Right lobe of liver (tissue), 6 donors: ENCODE measurements at regions not wholly inside any gene's neighbourhood (a gene's known extent, or its start where the extent isn't known, plus 50 kb on each side); places are given as distances from the start of the nearest gene placed in this dataset.

Experiments used
- ATAC-seq, 4 donors: fragments of 200-7000 bp; cut with Tn5 transposase; one replicate each; pipeline ENCODE4 v1.9.1; 2020; ENCODE audit warnings: mild to moderate bottlenecking in 4 of 4, moderate library complexity in 4 of 4
- DNase-seq, 3 donors: peaks; one replicate each; pipeline ENCODE4 v3.0.0-alpha.2; 2020
- H3K27ac ChIP-seq, 3 donors: fragments of 200-600 bp; one replicate each; pipeline ENCODE4 v1.8.0; 2022
- H3K27me3 ChIP-seq, 2 donors: fragments of 200-600 bp; one replicate each; pipeline ENCODE4 v1.8.0; 2022
- H3K36me3 ChIP-seq, 4 donors: fragments of 200-600 bp; sonication (generic) in 1 of 4; one replicate each; pipeline versions ENCODE4 v1.5.1 to v1.8.0; 2017 to 2022; ENCODE audit warnings: control low read depth in 1 of 4
- H3K4me1 ChIP-seq, 4 donors: fragments of 200-600 bp; sonication (generic) in 1 of 4; one replicate each; pipeline versions ENCODE4 v1.5.1 to v1.8.0; 2017 to 2022; ENCODE audit warnings: control low read depth in 1 of 4
- H3K4me3 ChIP-seq, 3 donors: fragments of 200-600 bp; one replicate each; pipeline ENCODE4 v1.8.0; 2022
- H3K9me3 ChIP-seq, 4 donors: fragments of 200-600 bp; sonication (generic) in 1 of 4; one replicate each; pipeline versions ENCODE4 v1.5.1 to v1.8.0; 2017 to 2022; ENCODE audit warnings: control low read depth in 1 of 4
- POLR2A ChIP-seq: fragments of 450-650 bp; IDR thresholded peaks from one replicate; pipeline ENCODE4 v1.6.1; 2017; ENCODE audit warnings: antibody characterized with exemption, mild to moderate bottlenecking
- WGBS: methylation state at CpG from one replicate; pipeline ENCODE4 v1.1.6; 2018; ENCODE audit warnings: low coverage, low lambda C conversion rate; ENCODE audit not compliant: insufficient coverage; ENCODE audit errors: missing lambda C conversion rate; 5-methylcytosine and 5-hydroxymethylcytosine counted together
- intact Hi-C, 2 donors: fragments of 100-400 bp; cut with DNase I; formaldehyde crosslinking; loops; one replicate each; pipeline versions ENCODE4 v1.11.2 to v1.14.1; 2022
- TF ChIP-seq, protein P1 (sequence below), 4 donors: fragments of 200-600 bp in 3 of 4; fragments of 450-650 bp in 1 of 4; IDR thresholded peaks; one replicate each; pipeline versions ENCODE4 v1.5.1 to v1.8.0; 2016 to 2022; ENCODE audit warnings: antibody characterized with exemption in 4 of 4, mild to moderate bottlenecking in 2 of 4
- donor health status: DM: no; HTN: yes; CAD: no.
- donor health status: DM: no; HTN: no; CAD: no.
- donor health status: DM: no; HTN: no; CAD: no.
- donor health status: DM: no; HTN: yes; CAD: no.
- donor health status: DM: no; HTN: yes; CAD: no.

DNA sequence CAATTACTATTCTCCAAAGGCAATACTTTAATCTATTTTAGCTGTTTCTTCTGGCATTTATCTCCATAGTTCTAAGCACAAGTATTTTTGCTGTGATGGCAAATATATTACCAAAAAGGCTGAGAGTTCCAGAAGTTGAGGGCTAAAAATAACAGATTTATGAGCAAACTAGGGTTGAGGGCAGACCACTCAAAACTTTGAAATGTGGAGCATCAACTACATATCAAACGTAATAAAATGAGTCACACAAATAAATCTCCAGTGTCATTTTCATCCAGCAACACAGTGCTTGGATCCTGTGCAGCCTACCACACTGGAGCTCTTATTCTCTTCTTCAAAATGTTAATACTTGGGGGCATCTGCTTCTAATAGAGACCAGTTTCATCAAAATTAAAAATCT lies 163.9 kb downstream of the HS3ST1 start:
- intact Hi-C loops = no loop called here
- Histone ChIP-seq H3K36me3 (no peaks in the 10 kb centered on the region), H3K4me1 (no peaks in the 10 kb centered on the region), H3K27ac (no peak overlapping the region), H3K9me3 (no peaks in the 10 kb centered on the region), H3K4me3 (no peak overlapping the region), H3K27me3 (no peaks in the 10 kb centered on the region)
- DNase-seq = no peak
- 33% methylated on average over 1 of the region's 1 CpG for WGBS
- no peak for ATAC-seq
- TF ChIP-seq, protein P1, sequence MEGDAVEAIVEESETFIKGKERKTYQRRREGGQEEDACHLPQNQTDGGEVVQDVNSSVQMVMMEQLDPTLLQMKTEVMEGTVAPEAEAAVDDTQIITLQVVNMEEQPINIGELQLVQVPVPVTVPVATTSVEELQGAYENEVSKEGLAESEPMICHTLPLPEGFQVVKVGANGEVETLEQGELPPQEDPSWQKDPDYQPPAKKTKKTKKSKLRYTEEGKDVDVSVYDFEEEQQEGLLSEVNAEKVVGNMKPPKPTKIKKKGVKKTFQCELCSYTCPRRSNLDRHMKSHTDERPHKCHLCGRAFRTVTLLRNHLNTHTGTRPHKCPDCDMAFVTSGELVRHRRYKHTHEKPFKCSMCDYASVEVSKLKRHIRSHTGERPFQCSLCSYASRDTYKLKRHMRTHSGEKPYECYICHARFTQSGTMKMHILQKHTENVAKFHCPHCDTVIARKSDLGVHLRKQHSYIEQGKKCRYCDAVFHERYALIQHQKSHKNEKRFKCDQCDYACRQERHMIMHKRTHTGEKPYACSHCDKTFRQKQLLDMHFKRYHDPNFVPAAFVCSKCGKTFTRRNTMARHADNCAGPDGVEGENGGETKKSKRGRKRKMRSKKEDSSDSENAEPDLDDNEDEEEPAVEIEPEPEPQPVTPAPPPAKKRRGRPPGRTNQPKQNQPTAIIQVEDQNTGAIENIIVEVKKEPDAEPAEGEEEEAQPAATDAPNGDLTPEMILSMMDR (IDR thresholded peaks at IDR 0.05) = no peak
- TF ChIP-seq POLR2A = no peak

DNA sequence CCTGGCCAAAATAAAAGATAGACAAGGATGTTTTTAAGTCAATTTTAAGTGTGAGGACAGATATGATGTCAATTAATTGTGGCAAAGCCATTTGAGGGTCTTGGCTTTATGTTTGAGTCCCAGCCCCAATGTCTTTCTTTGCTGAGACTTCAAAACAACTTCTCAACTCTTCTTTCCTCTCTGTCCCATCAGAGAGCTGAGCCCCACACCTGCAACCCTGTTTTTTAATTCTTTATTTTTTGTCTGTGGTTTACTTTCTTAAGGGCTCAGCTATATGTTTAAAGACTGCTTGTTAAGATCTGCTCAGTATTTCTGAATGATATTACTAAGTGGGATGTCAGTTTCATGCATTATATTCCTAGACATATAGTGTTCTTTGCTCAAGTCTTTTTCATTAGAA lies 164.3 kb downstream of the HS3ST1 start:
- Histone ChIP-seq H3K27me3 (no peaks in the 10 kb centered on the region), H3K4me3 (no peak overlapping the region), H3K9me3 (no peaks in the 10 kb centered on the region), H3K36me3 (no peaks in the 10 kb centered on the region), H3K27ac (no peak overlapping the region), H3K4me1 (no peaks in the 10 kb centered on the region)
- ATAC-seq (no peak), DNase-seq (no peak)
- TF ChIP-seq POLR2A = no peak
- intact Hi-C loops = no loop called here

DNA sequence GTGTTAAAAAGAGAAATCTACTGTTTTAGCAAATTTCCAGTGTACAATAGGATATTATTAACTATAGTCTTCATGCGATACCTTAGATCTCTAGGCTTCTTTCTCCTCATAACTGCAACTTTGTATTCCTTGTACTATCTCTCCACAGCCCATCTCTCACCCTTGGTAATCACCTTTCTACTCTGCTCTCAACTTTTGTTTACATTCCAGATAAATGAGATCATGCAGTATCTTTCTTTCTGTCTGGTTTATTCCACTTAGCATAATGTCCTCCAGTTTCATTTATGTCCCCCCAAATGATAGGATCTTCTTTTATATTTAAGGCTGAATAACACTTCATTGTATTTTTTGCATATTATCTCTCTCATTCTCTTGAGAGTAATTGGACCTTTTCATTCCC lies 165.5 kb downstream of the HS3ST1 start:
- intact Hi-C loops = no loop called here
- ATAC-seq (no peak), DNase-seq (no peak)
- Histone ChIP-seq H3K4me1 (no peaks in the 10 kb centered on the region), H3K36me3 (no peaks in the 10 kb centered on the region), H3K27ac (no peak overlapping the region), H3K4me3 (no peak overlapping the region), H3K9me3 (no peaks in the 10 kb centered on the region), H3K27me3 (no peaks in the 10 kb centered on the region)
- 61% methylated on average over 1 of the region's 1 CpG for WGBS
- no peak for TF ChIP-seq POLR2A
- TF ChIP-seq, protein P1 (IDR thresholded peaks at IDR 0.05) = no peak

DNA sequence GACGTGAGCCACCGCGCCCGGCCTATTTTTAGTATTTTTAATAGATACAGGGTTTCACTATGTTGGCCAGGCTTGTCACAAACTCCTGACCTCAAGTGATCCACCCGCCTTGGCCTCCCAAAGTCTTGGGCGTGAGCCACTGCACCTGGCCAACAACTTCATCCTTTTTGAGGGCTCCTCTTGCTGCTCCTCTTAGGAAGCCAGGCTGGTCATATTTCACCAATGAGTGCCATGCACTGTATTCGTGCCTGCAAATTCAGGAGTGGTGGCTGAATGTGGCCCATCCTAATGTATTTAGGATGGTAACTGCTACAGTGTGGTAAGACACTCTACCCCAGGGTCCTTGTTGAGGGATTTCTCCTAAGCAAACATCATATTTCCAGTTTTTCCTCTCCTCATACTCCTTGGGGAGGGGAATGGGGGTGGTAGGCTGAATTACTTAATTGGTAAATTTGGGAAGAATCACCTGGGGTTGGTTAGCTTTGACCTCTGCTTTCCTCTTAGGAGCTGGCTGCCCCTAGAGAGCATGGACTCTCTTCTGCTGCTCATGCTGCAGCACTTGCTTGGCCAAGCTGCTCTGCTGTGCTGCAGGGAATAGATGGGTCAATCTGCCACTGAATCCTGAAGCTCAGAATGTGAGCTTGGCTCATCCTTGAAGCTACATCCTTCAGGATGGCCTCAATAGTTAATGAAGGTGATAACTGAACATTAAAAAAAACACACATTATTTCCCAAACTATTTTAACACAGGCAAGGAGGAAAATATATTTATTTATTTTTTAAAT lies 167.4 kb downstream of the HS3ST1 start:
- no peaks in the 10 kb centered on the region for H3K9me3 ChIP-seq
- TF ChIP-seq POLR2A = no peak
- TF ChIP-seq, protein P1 (IDR thresholded peaks at IDR 0.05) = no peak
- no peak overlapping the region for H3K4me3 ChIP-seq
- no peak for DNase-seq
- 63% methylated on average over 3 of the region's 7 CpGs for WGBS
- no peaks in the 10 kb centered on the region for H3K4me1 ChIP-seq
- intact Hi-C loops = no loop called here
- H3K27me3 ChIP-seq = no peaks in the 10 kb centered on the region
- no peaks in the 10 kb centered on the region for H3K36me3 ChIP-seq
- no peak overlapping the region for H3K27ac ChIP-seq
- no peak for ATAC-seq

DNA sequence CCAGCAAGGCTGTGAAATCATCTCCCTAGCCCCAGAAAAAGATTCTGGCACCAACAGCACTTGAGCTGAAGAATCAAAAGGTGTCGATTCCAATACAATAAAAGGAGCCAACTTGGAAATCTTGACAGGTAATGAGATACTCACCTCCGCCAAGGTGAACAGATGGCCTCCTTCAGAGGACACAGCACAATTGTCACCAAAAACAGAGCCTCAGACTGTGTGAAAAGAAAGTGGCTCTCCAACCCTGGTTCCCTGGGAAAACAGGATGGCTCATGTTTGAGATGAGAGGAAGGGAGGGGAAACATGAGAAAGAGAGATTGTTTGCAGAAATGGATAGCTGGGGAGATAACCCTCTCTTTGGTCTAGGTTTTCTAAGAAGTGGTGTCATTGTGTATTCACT lies 168.9 kb downstream of the HS3ST1 start:
- no peak overlapping the region for H3K27ac ChIP-seq
- no peak overlapping the region for H3K4me3 ChIP-seq
- TF ChIP-seq, protein P1 (IDR thresholded peaks at IDR 0.05) = no peak
- TF ChIP-seq POLR2A = no peak
- no peaks in the 10 kb centered on the region for H3K36me3 ChIP-seq
- H3K27me3 ChIP-seq = no peaks in the 10 kb centered on the region
- H3K4me1 ChIP-seq = no peaks in the 10 kb centered on the region
- 40% methylated on average over 2 of the region's 2 CpGs for WGBS
- H3K9me3 ChIP-seq = no peaks in the 10 kb centered on the region
- DNase-seq (no peak), ATAC-seq (no peak)
- intact Hi-C loops = no loop called here
